ENCODE measurements at regions not wholly inside any gene's neighbourhood (a gene's known extent, or its start where the extent isn't known, plus 50 kb on each side); places are given as distances from the start of the nearest gene placed in this dataset.

GRCh38 chr4:110953191-110953590 is 330.3 kb upstream of the PITX2 start:
- no peak for TF ChIP-seq CTCF (IDR thresholded peaks at IDR 0.05; ENCODE audit: unreplicated experiment)
- Mint-ChIP-seq H3K4me3 (ENCODE audit: unreplicated experiment) (no peak overlapping the region), H3K4me1 (ENCODE audit: unreplicated experiment) (no peaks in the 10 kb centered on the region), H3K9me3 (ENCODE audit: unreplicated experiment) (no peaks in the 10 kb centered on the region), H3K27me3 (ENCODE audit: unreplicated experiment) (no peaks in the 10 kb centered on the region), H3K27ac (ENCODE audit: unreplicated experiment) (no peak overlapping the region), H3K36me3 (ENCODE audit: low read depth, unreplicated experiment) (no peaks in the 10 kb centered on the region)
- no peak for DNase-seq (ENCODE audit: low spot score)

- no peak overlapping the region for H3K27ac Mint-ChIP-seq (ENCODE audit: unreplicated experiment)
- no peaks in the 10 kb centered on the region for H3K4me1 Mint-ChIP-seq (ENCODE audit: unreplicated experiment)
- no peaks in the 10 kb centered on the region for H3K27me3 Mint-ChIP-seq (ENCODE audit: unreplicated experiment)
- no peaks in the 10 kb centered on the region for H3K9me3 Mint-ChIP-seq (ENCODE audit: unreplicated experiment)
- DNase-seq (ENCODE audit: low spot score) = no peak
- no peak overlapping the region for H3K4me3 Mint-ChIP-seq (ENCODE audit: unreplicated experiment)
- TF ChIP-seq CTCF (IDR thresholded peaks at IDR 0.05; ENCODE audit: unreplicated experiment) = no peak
- H3K36me3 Mint-ChIP-seq (ENCODE audit: low read depth, unreplicated experiment) = no peaks in the 10 kb centered on the region
These were observed 331.0 kb upstream of the PITX2 start for GRCh38 chr4:110953898-110954297.

GRCh38 chr4:110955748-110956147 is 332.9 kb upstream of the PITX2 start:
- no peak for DNase-seq (ENCODE audit: low spot score)
- H3K27ac Mint-ChIP-seq (ENCODE audit: unreplicated experiment) = no peak overlapping the region
- H3K4me3 Mint-ChIP-seq (ENCODE audit: unreplicated experiment) = no peak overlapping the region
- no peak for TF ChIP-seq CTCF (IDR thresholded peaks at IDR 0.05; ENCODE audit: unreplicated experiment)
- no peaks in the 10 kb centered on the region for H3K9me3 Mint-ChIP-seq (ENCODE audit: unreplicated experiment)
- H3K4me1 Mint-ChIP-seq (ENCODE audit: unreplicated experiment) = no peaks in the 10 kb centered on the region
- H3K27me3 Mint-ChIP-seq (ENCODE audit: unreplicated experiment) = no peaks in the 10 kb centered on the region
- H3K36me3 Mint-ChIP-seq (ENCODE audit: low read depth, unreplicated experiment) = no peaks in the 10 kb centered on the region

GRCh38 chr4:110959041-110959643 is 336.3 kb upstream of the PITX2 start:
- Mint-ChIP-seq H3K36me3 (ENCODE audit: low read depth, unreplicated experiment) (no peaks in the 10 kb centered on the region), H3K4me1 (ENCODE audit: unreplicated experiment) (no peaks in the 10 kb centered on the region), H3K9me3 (ENCODE audit: unreplicated experiment) (no peaks in the 10 kb centered on the region), H3K4me3 (ENCODE audit: unreplicated experiment) (no peak overlapping the region), H3K27ac (ENCODE audit: unreplicated experiment) (no peak overlapping the region), H3K27me3 (ENCODE audit: unreplicated experiment) (no peaks in the 10 kb centered on the region)
- TF ChIP-seq CTCF (IDR thresholded peaks at IDR 0.05; ENCODE audit: unreplicated experiment) = no peak
- no peak for DNase-seq (ENCODE audit: low spot score)

GRCh38 chr4:110961066-110961465 is 338.2 kb upstream of the PITX2 start:
- Mint-ChIP-seq H3K4me3 (ENCODE audit: unreplicated experiment) (no peak overlapping the region), H3K27me3 (ENCODE audit: unreplicated experiment) (no peaks in the 10 kb centered on the region), H3K9me3 (ENCODE audit: unreplicated experiment) (no peaks in the 10 kb centered on the region), H3K4me1 (ENCODE audit: unreplicated experiment) (no peaks in the 10 kb centered on the region), H3K36me3 (ENCODE audit: low read depth, unreplicated experiment) (no peaks in the 10 kb centered on the region), H3K27ac (ENCODE audit: unreplicated experiment) (no peak overlapping the region)
- no peak for TF ChIP-seq CTCF (IDR thresholded peaks at IDR 0.05; ENCODE audit: unreplicated experiment)
- no peak for DNase-seq (ENCODE audit: low spot score)
